ENCODE measurements at regions not wholly inside any gene's neighbourhood (a gene's known extent, or its start where the extent isn't known, plus 50 kb on each side); places are given as distances from the start of the nearest gene placed in this dataset.

DNA sequence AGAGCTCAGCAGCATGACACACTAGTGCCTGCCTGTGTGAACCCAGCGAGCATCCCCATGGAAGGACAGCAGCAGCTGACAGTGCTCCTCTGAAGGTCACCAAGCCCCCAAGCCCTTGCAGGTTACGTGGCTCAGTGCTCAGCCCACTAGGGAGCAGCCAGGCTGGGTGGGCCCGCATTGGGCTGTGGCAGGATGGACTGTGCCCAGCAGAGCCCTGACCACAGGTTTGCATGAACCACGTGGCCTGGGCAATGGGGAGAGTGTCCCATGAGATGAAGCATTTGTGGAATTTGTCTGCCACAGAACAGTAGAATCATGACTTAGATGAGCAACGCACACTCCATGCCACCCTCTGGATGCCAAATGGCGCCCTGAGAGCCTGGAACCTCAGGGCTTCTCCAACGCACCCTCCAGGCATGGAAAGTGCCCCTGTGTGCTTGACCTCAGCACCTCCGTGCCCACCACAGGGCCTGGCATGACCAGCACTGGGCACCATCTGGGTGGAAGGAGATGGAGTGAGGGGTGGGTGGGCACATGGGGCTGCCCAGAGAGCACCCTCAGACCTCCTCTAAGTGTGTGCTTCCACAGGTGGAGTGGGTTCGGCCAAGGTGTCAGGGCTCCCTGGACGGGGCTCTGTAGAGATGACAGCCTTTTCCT is 216.1 kb upstream of the RAB6C start:
- TF ChIP-seq KAT7 (CRISPR knock-in tag; IDR thresholded peaks at IDR 0.05; ENCODE audit: borderline replicate concordance) = no peak
- no peak for TF ChIP-seq CBFA2T3 (IDR thresholded peaks at IDR 0.05)
- TF ChIP-seq FOXJ2 (tag; IDR thresholded peaks at IDR 0.05) = no peak
- TF ChIP-seq NELFE (IDR thresholded peaks at IDR 0.05; ENCODE audit: insufficient read depth, insufficient read length) = no peak
- TF ChIP-seq, protein P1, sequence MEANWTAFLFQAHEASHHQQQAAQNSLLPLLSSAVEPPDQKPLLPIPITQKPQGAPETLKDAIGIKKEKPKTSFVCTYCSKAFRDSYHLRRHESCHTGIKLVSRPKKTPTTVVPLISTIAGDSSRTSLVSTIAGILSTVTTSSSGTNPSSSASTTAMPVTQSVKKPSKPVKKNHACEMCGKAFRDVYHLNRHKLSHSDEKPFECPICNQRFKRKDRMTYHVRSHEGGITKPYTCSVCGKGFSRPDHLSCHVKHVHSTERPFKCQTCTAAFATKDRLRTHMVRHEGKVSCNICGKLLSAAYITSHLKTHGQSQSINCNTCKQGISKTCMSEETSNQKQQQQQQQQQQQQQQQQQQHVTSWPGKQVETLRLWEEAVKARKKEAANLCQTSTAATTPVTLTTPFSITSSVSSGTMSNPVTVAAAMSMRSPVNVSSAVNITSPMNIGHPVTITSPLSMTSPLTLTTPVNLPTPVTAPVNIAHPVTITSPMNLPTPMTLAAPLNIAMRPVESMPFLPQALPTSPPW (CRISPR knock-in tag; IDR thresholded peaks at IDR 0.05) = no peak
- TF ChIP-seq NCOA2 (IDR thresholded peaks at IDR 0.05; ENCODE audit: partially characterized antibody in 2 of 2) = no peak
- no peak for TF ChIP-seq ZNF282 (CRISPR knock-in tag; IDR thresholded peaks at IDR 0.05)
- TF ChIP-seq, protein P2, sequence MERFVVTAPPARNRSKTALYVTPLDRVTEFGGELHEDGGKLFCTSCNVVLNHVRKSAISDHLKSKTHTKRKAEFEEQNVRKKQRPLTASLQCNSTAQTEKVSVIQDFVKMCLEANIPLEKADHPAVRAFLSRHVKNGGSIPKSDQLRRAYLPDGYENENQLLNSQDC (CRISPR knock-in tag; IDR thresholded peaks at IDR 0.05) = no peak
- TF ChIP-seq TAL1 (IDR thresholded peaks at IDR 0.05) = no peak
- no peak for TF ChIP-seq RBM25 (IDR thresholded peaks at IDR 0.05; ENCODE audit: low read depth, low read length, severe bottlenecking)
- no peak for TF ChIP-seq TGIF2 (CRISPR knock-in tag; IDR thresholded peaks at IDR 0.05)
- TF ChIP-seq KLF6 (CRISPR knock-in tag; IDR thresholded peaks at IDR 0.05; ENCODE audit: borderline replicate concordance) = no peak
- TF ChIP-seq, protein P3, sequence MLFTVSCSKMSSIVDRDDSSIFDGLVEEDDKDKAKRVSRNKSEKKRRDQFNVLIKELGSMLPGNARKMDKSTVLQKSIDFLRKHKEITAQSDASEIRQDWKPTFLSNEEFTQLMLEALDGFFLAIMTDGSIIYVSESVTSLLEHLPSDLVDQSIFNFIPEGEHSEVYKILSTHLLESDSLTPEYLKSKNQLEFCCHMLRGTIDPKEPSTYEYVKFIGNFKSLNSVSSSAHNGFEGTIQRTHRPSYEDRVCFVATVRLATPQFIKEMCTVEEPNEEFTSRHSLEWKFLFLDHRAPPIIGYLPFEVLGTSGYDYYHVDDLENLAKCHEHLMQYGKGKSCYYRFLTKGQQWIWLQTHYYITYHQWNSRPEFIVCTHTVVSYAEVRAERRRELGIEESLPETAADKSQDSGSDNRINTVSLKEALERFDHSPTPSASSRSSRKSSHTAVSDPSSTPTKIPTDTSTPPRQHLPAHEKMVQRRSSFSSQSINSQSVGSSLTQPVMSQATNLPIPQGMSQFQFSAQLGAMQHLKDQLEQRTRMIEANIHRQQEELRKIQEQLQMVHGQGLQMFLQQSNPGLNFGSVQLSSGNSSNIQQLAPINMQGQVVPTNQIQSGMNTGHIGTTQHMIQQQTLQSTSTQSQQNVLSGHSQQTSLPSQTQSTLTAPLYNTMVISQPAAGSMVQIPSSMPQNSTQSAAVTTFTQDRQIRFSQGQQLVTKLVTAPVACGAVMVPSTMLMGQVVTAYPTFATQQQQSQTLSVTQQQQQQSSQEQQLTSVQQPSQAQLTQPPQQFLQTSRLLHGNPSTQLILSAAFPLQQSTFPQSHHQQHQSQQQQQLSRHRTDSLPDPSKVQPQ (CRISPR knock-in tag; IDR thresholded peaks at IDR 0.05; ENCODE audit: borderline replicate concordance) = no peak
- TF ChIP-seq SP2 (IDR thresholded peaks at IDR 0.05; ENCODE audit: extremely low read depth, low read depth, low read length, poor library complexity, severe bottlenecking) = no peak
- no peak for TF ChIP-seq ZNF197 (CRISPR knock-in tag; IDR thresholded peaks at IDR 0.05; ENCODE audit: low read depth)
- no peak for TF ChIP-seq MCM5 (IDR thresholded peaks at IDR 0.05; ENCODE audit: low read depth)
- no peak for TF ChIP-seq ELF1 (tag; IDR thresholded peaks at IDR 0.05)
- no peak for TF ChIP-seq ETV5 (CRISPR knock-in tag; IDR thresholded peaks at IDR 0.05; ENCODE audit: low read depth)
- TF ChIP-seq ZBTB8A (IDR thresholded peaks at IDR 0.05; ENCODE audit: partially characterized antibody) = no peak
- Histone ChIP-seq H3K4me2 (ENCODE audit: insufficient read depth, low read length) (no peak overlapping the region), H3K27me3 (ENCODE audit: control insufficient read depth in 2 of 2, insufficient read depth in 2 of 2, low read length in 2 of 2) (peaks cover 0 to 68% of the 10 kb centered on the region in 2 experiments; a peak in 2 of 5 replicates), H3K4me3 (no peak overlapping the region), H3K9ac (ENCODE audit: insufficient read depth in 1 of 2, low read depth in 2 of 2, low read length in 2 of 2) (no peak overlapping the region), H3K9me3 (replicated peaks; ENCODE audit: control insufficient read depth, insufficient read depth, low read depth, low read length) (no peaks in the 10 kb centered on the region), H3K4me1 (replicated peaks in 1 of 2; ENCODE audit: control insufficient read depth in 2 of 2, insufficient read depth in 2 of 2, low read length in 2 of 2) (no peaks in the 10 kb centered on the region), H3K9me1 (ENCODE audit: control insufficient read depth, insufficient read depth, low read length) (no peaks in the 10 kb centered on the region), H3K79me2 (ENCODE audit: control insufficient read depth, insufficient read depth, low read length) (no peaks in the 10 kb centered on the region), H4K20me1 (replicated peaks; ENCODE audit: control insufficient read depth, insufficient read depth, low read length) (no peaks in the 10 kb centered on the region), H3K36me3 (ENCODE audit: control insufficient read depth, insufficient read depth, low read length) (no peaks in the 10 kb centered on the region), H3K27ac (ENCODE audit: extremely low read depth, low read depth, low read length) (no peak overlapping the region), H2AFZ (ENCODE audit: low read depth, low read length) (no peak overlapping the region)
- intact Hi-C loops (cut with micrococcal nuclease) (no loop called here), in situ Hi-C loops (cut with MboI) (no loop called here)
- no peak for ATAC-seq
- no peak for FAIRE-seq
- BruUV-seq (replicated peaks) = no TSS peak
- WGBS (ENCODE audit: insufficient coverage, low coverage, missing lambda C conversion rate) = 1% methylated on average over 8 of the region's 10 CpGs
- DNase-seq (ENCODE audit: extremely low read depth in 1 of 4, low spot score in 3 of 4) = no peak
- ChIA-PET POLR2A (no interaction called here), CTCF (ENCODE audit: low intra/inter-chr PET ratio) (no interaction called here)
